OCI-LY1 (cell line): ENCODE measurements at regions not wholly inside any gene's neighbourhood (a gene's known extent, or its start where the extent isn't known, plus 50 kb on each side); places are given as distances from the start of the nearest gene placed in this dataset.

Source experiments
- H2AFZ ChIP-seq: fragments of 200-600 bp; sonication (generic), shearing (Covaris generic); 2 replicates; pipeline ENCODE4 v1.6.0; 2014; ENCODE audit warnings: antibody characterized with exemption, mild to moderate bottlenecking, low read length
- H3F3A ChIP-seq: fragments of 200-600 bp; sonication (generic), shearing (Covaris generic); 2 replicates; pipeline ENCODE4 v1.6.0; 2014; ENCODE audit warnings: mild to moderate bottlenecking, antibody characterized with exemption, low read length, moderate library complexity; ENCODE audit not compliant: insufficient read depth
- H3K27ac ChIP-seq: fragments of 200-600 bp; sonication (generic); 2 replicates; pipeline ENCODE4 v1.5.1; 2014; ENCODE audit warnings: low read length, mixed run types, mild to moderate bottlenecking, low read depth; ENCODE audit not compliant: poor library complexity, severe bottlenecking
- H3K27me3 ChIP-seq: fragments of 200-600 bp; sonication (generic); 2 replicates; pipeline ENCODE4 v1.6.0; 2014; ENCODE audit warnings: antibody characterized with exemption, mild to moderate bottlenecking, low read length, moderate library complexity; ENCODE audit not compliant: insufficient read depth
- H3K36me3 ChIP-seq: fragments of 200-600 bp; sonication (generic); 2 replicates; pipeline ENCODE4 v1.6.1; 2014; ENCODE audit warnings: mild to moderate bottlenecking, antibody characterized with exemption, low read length, moderate library complexity, mixed read lengths; ENCODE audit not compliant: insufficient read depth
- H3K4me1 ChIP-seq: fragments of 200-600 bp; sonication (generic); 2 replicates; pipeline ENCODE4 v1.5.1; 2014; ENCODE audit warnings: mild to moderate bottlenecking, low read length, moderate library complexity; ENCODE audit not compliant: insufficient read depth, severe bottlenecking
- H3K4me2 ChIP-seq: fragments of 200-600 bp; sonication (generic), shearing (Covaris generic); 2 replicates; pipeline ENCODE4 v1.6.1; 2014; ENCODE audit warnings: low read length
- H3K4me3 ChIP-seq: fragments of 200-600 bp; sonication (generic); 2 replicates; pipeline ENCODE4 v1.5.1; 2014; ENCODE audit warnings: low read length, low read depth, mild to moderate bottlenecking, mixed read lengths; ENCODE audit not compliant: poor library complexity, severe bottlenecking
- H3K79me2 ChIP-seq: fragments of 200-600 bp; shearing (Covaris generic); 2 replicates; pipeline ENCODE4 v1.6.1; 2016; ENCODE audit warnings: mixed run types, low read length, mixed read lengths; ENCODE audit not compliant: insufficient read depth
- H3K9ac ChIP-seq: fragments of 200-600 bp; sonication (generic), shearing (Covaris generic); 2 replicates; pipeline ENCODE4 v1.6.1; 2014; ENCODE audit warnings: mild to moderate bottlenecking, low read length, mixed read lengths
- H3K9me2 ChIP-seq: fragments of 200-600 bp; sonication (generic), shearing (Covaris generic); 2 replicates; pipeline ENCODE4 v1.6.1; 2014; ENCODE audit warnings: low read depth, mild to moderate bottlenecking, low read length, mixed read lengths
- H3K9me3 ChIP-seq: fragments of 200-600 bp; shearing (Covaris generic); 2 replicates; pipeline ENCODE4 v1.6.1; 2014; ENCODE audit warnings: low read length, mixed read lengths
- H4K20me1 ChIP-seq: fragments of 200-600 bp; sonication (generic), shearing (Covaris generic); 2 replicates; pipeline ENCODE4 v1.6.0; 2016; ENCODE audit warnings: mild to moderate bottlenecking, low read length; ENCODE audit not compliant: insufficient read depth
- CTCF ChIP-seq: fragments of 200-600 bp; sonication (generic), shearing (Covaris generic); IDR thresholded peaks from 2 replicates; pipeline ENCODE4 v1.5.1; 2017; ENCODE audit warnings: mild to moderate bottlenecking, antibody characterized with exemption, low read length, moderate library complexity, mixed read lengths
- EZH2 ChIP-seq: fragments of 200-600 bp; sonication (generic), shearing (Covaris generic); IDR thresholded peaks from 2 replicates; pipeline ENCODE4 v1.8.0; 2017; ENCODE audit warnings: borderline replicate concordance, mixed run types, mild to moderate bottlenecking, antibody characterized with exemption, low read length, moderate library complexity, mixed read lengths

- H3K36me3 ChIP-seq, result no peaks in the 10 kb centered on the region
- no peaks in the 10 kb centered on the region for H4K20me1 ChIP-seq
- H3K4me1 ChIP-seq, result no peaks in the 10 kb centered on the region
- H3K4me3 ChIP-seq, result no peak overlapping the region
- H3K79me2 ChIP-seq, result no peaks in the 10 kb centered on the region
- TF ChIP-seq CTCF (no peak), EZH2 (no peak)
- peaks cover 13% of the 10 kb centered on the region; the same call in 1 of the 2 replicates for H3K27me3 ChIP-seq
- H3K9me3 ChIP-seq, result peaks cover 8% of the 10 kb centered on the region
- no peak overlapping the region for H2AFZ ChIP-seq
- H3K4me2 ChIP-seq, result no peak overlapping the region
- no peaks in the 10 kb centered on the region for H3F3A ChIP-seq
- no peaks in the 10 kb centered on the region for H3K9me2 ChIP-seq
- H3K27ac ChIP-seq, result no peak overlapping the region
- H3K9ac ChIP-seq, result no peak overlapping the region
Observed at GRCh38 chr2:43114210-43114609, 112.2 kb downstream of the ZFP36L2 start.

GRCh38 chr2:43111788-43112554, 114.4 kb downstream of the ZFP36L2 start:
- no peaks in the 10 kb centered on the region for H3K36me3 ChIP-seq
- H3K4me3 ChIP-seq, result no peak overlapping the region
- no peak overlapping the region for H3K9ac ChIP-seq
- TF ChIP-seq CTCF, result no peak
- no peaks in the 10 kb centered on the region for H3K9me2 ChIP-seq
- peaks cover 2% of the 10 kb centered on the region for H3K4me1 ChIP-seq
- H3K79me2 ChIP-seq, result no peaks in the 10 kb centered on the region
- no peaks in the 10 kb centered on the region for H3F3A ChIP-seq
- no peak overlapping the region for H3K4me2 ChIP-seq
- H3K27me3 ChIP-seq, result peaks cover 9% of the 10 kb centered on the region; the same call in 1 of the 2 replicates
- no peaks in the 10 kb centered on the region for H3K9me3 ChIP-seq
- H3K27ac ChIP-seq, result no peak overlapping the region
- no peaks in the 10 kb centered on the region for H4K20me1 ChIP-seq
- no peak overlapping the region for H2AFZ ChIP-seq

- no peaks in the 10 kb centered on the region for H3K79me2 ChIP-seq
- no peak for TF ChIP-seq EZH2
- no peak for TF ChIP-seq CTCF
Observed at GRCh38 chr2:43110442-43110871, 115.9 kb downstream of the ZFP36L2 start.

More at GRCh38 chr2:43110442-43110871, 115.9 kb downstream of the ZFP36L2 start:
- Histone ChIP-seq H3K4me3 (no peak overlapping the region), H3K36me3 (no peaks in the 10 kb centered on the region), H3K9me3 (no peaks in the 10 kb centered on the region), H2AFZ (no peak overlapping the region), H3K27me3 (peaks cover 9% of the 10 kb centered on the region; the same call in 1 of the 2 replicates), H3K9me2 (no peaks in the 10 kb centered on the region), H3F3A (no peaks in the 10 kb centered on the region), H3K4me2 (no peak overlapping the region), H3K9ac (no peak overlapping the region), H4K20me1 (no peaks in the 10 kb centered on the region), H3K4me1 (peaks cover 15% of the 10 kb centered on the region), H3K27ac (no peak overlapping the region)
